Keratinocyte (primary cell): ENCODE measurements at regions not wholly inside any gene's neighbourhood (a gene's known extent, or its start where the extent isn't known, plus 50 kb on each side); places are given as distances from the start of the nearest gene placed in this dataset.

Source experiments
- DNase-seq: peaks from one replicate; pipeline ENCODE4 v3.0.0-alpha.2; 2011; ENCODE audit warnings: low read depth, missing footprints, low spot score
- FAIRE-seq: peaks from 2 replicates; lab custom pipeline; 2011; peaks lifted over from hg19 to GRCh38; lab: Jason Lieb, UNC
- H2AFZ ChIP-seq: 2 replicates; pipeline ENCODE4 v1.6.0; 2012; ENCODE audit warnings: low read length, control low read depth, inconsistent platforms; ENCODE audit not compliant: control insufficient read depth
- H3K27ac ChIP-seq: 2 replicates; pipeline ENCODE4 v1.5.1; 2011; ENCODE audit warnings: low read length; ENCODE audit not compliant: control insufficient read depth, insufficient read depth
- H3K27me3 ChIP-seq: 3 replicates; pipeline ENCODE4 v1.6.0; 2011; ENCODE audit warnings: low read length; ENCODE audit not compliant: control insufficient read depth, insufficient read depth; ENCODE audit errors: extremely low read depth
- H3K36me3 ChIP-seq, 2 experiments: 2 replicates in 1 of 2; 3 replicates in 1 of 2; pipeline ENCODE4 v1.5.1; 2011; ENCODE audit warnings: low read length in 2 of 2, mild to moderate bottlenecking in 1 of 2; ENCODE audit not compliant: control insufficient read depth in 2 of 2, insufficient read depth in 2 of 2; ENCODE audit errors: extremely low read depth in 1 of 2
- H3K4me1 ChIP-seq: 3 replicates; pipeline ENCODE4 v1.5.1; 2011; ENCODE audit warnings: low read length; ENCODE audit not compliant: control insufficient read depth, insufficient read depth; ENCODE audit errors: extremely low read depth
- H3K4me2 ChIP-seq: 3 replicates; pipeline ENCODE4 v1.6.0; 2011; ENCODE audit warnings: low read depth, low read length; ENCODE audit not compliant: control insufficient read depth, insufficient read depth; ENCODE audit errors: extremely low read depth
- H3K4me3 ChIP-seq, 3 experiments: fragments of 200-600 bp in 1 of 3; sonication (generic) in 1 of 3; 2 replicates in 2 of 3; 3 replicates in 1 of 3; pipeline ENCODE4 v1.5.1; 2011 to 2016; ENCODE audit warnings: low read length in 3 of 3, mild to moderate bottlenecking in 3 of 3, control low read depth in 2 of 3, inconsistent platforms in 1 of 3, low read depth in 1 of 3, mixed read lengths in 1 of 3, mixed run types in 1 of 3, moderate library complexity in 1 of 3; ENCODE audit not compliant: control insufficient read depth in 2 of 3, insufficient read depth in 2 of 3; ENCODE audit errors: extremely low read depth in 1 of 3
- H3K79me2 ChIP-seq: 2 replicates; pipeline ENCODE4 v1.6.0; 2012; ENCODE audit warnings: low read length; ENCODE audit not compliant: control insufficient read depth, insufficient read depth
- H3K9ac ChIP-seq: 3 replicates; pipeline ENCODE4 v1.6.0; 2011; ENCODE audit warnings: low read length; ENCODE audit not compliant: control insufficient read depth, insufficient read depth; ENCODE audit errors: extremely low read depth
- H3K9me1 ChIP-seq: 3 replicates; pipeline ENCODE4 v1.6.0; 2011; ENCODE audit warnings: low read length; ENCODE audit not compliant: control insufficient read depth, insufficient read depth; ENCODE audit errors: extremely low read depth
- H3K9me3 ChIP-seq: 2 replicates; pipeline ENCODE4 v1.5.1; 2012; ENCODE audit warnings: low read depth, low read length; ENCODE audit not compliant: control insufficient read depth
- H4K20me1 ChIP-seq: 3 replicates; pipeline ENCODE4 v1.6.0; 2011; ENCODE audit warnings: low read length; ENCODE audit not compliant: control insufficient read depth, insufficient read depth; ENCODE audit errors: extremely low read depth
- CTCF ChIP-seq, 3 experiments: IDR thresholded peaks in 1 of 3; conservative IDR thresholded peaks in 1 of 3; optimal IDR thresholded peaks in 1 of 3; 2 replicates in 2 of 3; 3 replicates in 1 of 3; pipeline versions ENCODE3 to v1.5.1; 2011; ENCODE audit warnings: low read length in 3 of 3, mild to moderate bottlenecking in 3 of 3, moderate library complexity in 2 of 3, control low read depth in 1 of 3, inconsistent platforms in 1 of 3; ENCODE audit not compliant: insufficient read depth in 2 of 3; ENCODE audit errors: extremely low read depth in 1 of 3
- EZH2 ChIP-seq: IDR thresholded peaks from one replicate; pipeline ENCODE4 v1.6.1; 2012; ENCODE audit warnings: inconsistent platforms, mild to moderate bottlenecking, low read length, moderate library complexity
- dilution Hi-C: fragments of 300-500 bp; cut with MboI; formaldehyde crosslinking; loops from one replicate; pipeline ENCODE4 v1.7.0; 2020; ENCODE audit warnings: low sequenced_read_pairs; ENCODE audit not compliant: extremely low pct_ligation_motif_present

GRCh38 chr2:61714210-61714609, 139.7 kb downstream of the FAM161A start:
- no peak for DNase-seq
- Histone ChIP-seq H3K36me3 (no peaks in the 10 kb centered on the region), H3K4me2 (no peak overlapping the region), H3K27me3 (no peaks in the 10 kb centered on the region), H3K9me1 (no peaks in the 10 kb centered on the region), H3K27ac (no peak overlapping the region), H2AFZ (peak overlapping the region; percentile 6), H3K4me3 (no peak overlapping the region), H3K4me1 (peaks cover 8% of the 10 kb centered on the region), H3K9me3 (no peaks in the 10 kb centered on the region), H3K9ac (no peak overlapping the region), H4K20me1 (no peaks in the 10 kb centered on the region), H3K79me2 (no peaks in the 10 kb centered on the region)
- FAIRE-seq = no peak
- TF ChIP-seq EZH2 = no peak
- TF ChIP-seq CTCF (optimal IDR thresholded peaks at IDR 0.05 in 1 of 3, IDR thresholded peaks at IDR 0.05 in 1 of 3, conservative IDR thresholded peaks at IDR 0.05 in 1 of 3; ENCODE audit: extremely low read depth in 1 of 3, insufficient read depth in 2 of 3, low read length in 3 of 3) = no peak
- dilution Hi-C loops = no loop called here

- dilution Hi-C loops = no loop called here
- no peak overlapping the region for H3K4me3 ChIP-seq
- no peaks in the 10 kb centered on the region for H3K27me3 ChIP-seq
- no peak overlapping the region for H3K27ac ChIP-seq
- H2AFZ ChIP-seq = peak overlapping the region; percentile 54
- H4K20me1 ChIP-seq = no peaks in the 10 kb centered on the region
- DNase-seq (no peak), FAIRE-seq (no peak)
- no peaks in the 10 kb centered on the region for H3K9me1 ChIP-seq
- TF ChIP-seq EZH2 = no peak
- TF ChIP-seq CTCF (optimal IDR thresholded peaks at IDR 0.05 in 1 of 3, IDR thresholded peaks at IDR 0.05 in 1 of 3, conservative IDR thresholded peaks at IDR 0.05 in 1 of 3; ENCODE audit: extremely low read depth in 1 of 3, insufficient read depth in 2 of 3, low read length in 3 of 3) = no peak
- H3K79me2 ChIP-seq = no peaks in the 10 kb centered on the region
- no peaks in the 10 kb centered on the region for H3K9me3 ChIP-seq
- H3K9ac ChIP-seq = no peak overlapping the region
- H3K4me2 ChIP-seq = no peak overlapping the region
- peaks cover 8% of the 10 kb centered on the region for H3K4me1 ChIP-seq
- H3K36me3 ChIP-seq = no peaks in the 10 kb centered on the region
Measured at GRCh38 chr2:61713457-61713856, 140.4 kb downstream of the FAM161A start.
